Endothelial cell of hepatic sinusoid (primary cell): ENCODE measurements at regions not wholly inside any gene's neighbourhood (a gene's known extent, or its start where the extent isn't known, plus 50 kb on each side); places are given as distances from the start of the nearest gene placed in this dataset.
"Not testable (repeated sequence)": the region's sequence is repeated elsewhere in the genome, so short reads cannot be mapped to it uniquely, and the experiment has no call there.

ENCODE experiments used
- in situ Hi-C: cut with HindIII; loops from 2 replicates; pipeline ENCODE4 v1.10.0; 2017; ENCODE audit warnings: low sequenced_read_pairs

- in situ Hi-C loops: loop anchor here (25.0 kb wide), 1 partner anchor 105 kb away; no protein-coding TSS in a partner anchor
Measured at GRCh38 chr7:54342458-54342857, 199.7 kb upstream of the VSTM2A start.

GRCh38 chr7:54343511-54343910 is 198.7 kb upstream of the VSTM2A start:
- in situ Hi-C loops: loop anchor here (25.0 kb wide), 1 partner anchor 106 kb away; no protein-coding TSS in a partner anchor

GRCh38 chr7:54345746-54346145 is 196.4 kb upstream of the VSTM2A start:
- in situ Hi-C loops: loop anchor here (25.0 kb wide), 1 partner anchor 108 kb away; no protein-coding TSS in a partner anchor

GRCh38 chr7:54349229-54349628 is 192.9 kb upstream of the VSTM2A start:
- in situ Hi-C loops: loop anchor here (25.0 kb wide), 1 partner anchor 112 kb away; no protein-coding TSS in a partner anchor

- in situ Hi-C loops: no loop called here
Measured at GRCh38 chr7:54354436-54354835, 187.7 kb upstream of the VSTM2A start.

- in situ Hi-C loops: no loop called here
Measured at GRCh38 chr7:54355842-54356241, 186.3 kb upstream of the VSTM2A start.

GRCh38 chr7:54360075-54360840 is 181.9 kb upstream of the VSTM2A start:
- in situ Hi-C loops: no loop called here

GRCh38 chr7:54390565-54390964 is 151.6 kb upstream of the VSTM2A start:
- in situ Hi-C loops: no loop called here

GRCh38 chr7:54392935-54393334 is 149.2 kb upstream of the VSTM2A start:
- in situ Hi-C loops: no loop called here

GRCh38 chr7:54394834-54395233 is 147.3 kb upstream of the VSTM2A start:
- in situ Hi-C loops: no loop called here

GRCh38 chr7:54397836-54398612 is 144.2 kb upstream of the VSTM2A start:
- in situ Hi-C loops: no loop called here

GRCh38 chr7:54398863-54399262 is 143.3 kb upstream of the VSTM2A start:
- in situ Hi-C loops: no loop called here

- in situ Hi-C loops: no loop called here
Measured at GRCh38 chr7:54409917-54410316, 132.3 kb upstream of the VSTM2A start.

GRCh38 chr7:54416678-54417077 is 125.5 kb upstream of the VSTM2A start:
- in situ Hi-C loops: no loop called here

GRCh38 chr7:54419209-54419608 is 123.0 kb upstream of the VSTM2A start:
- in situ Hi-C loops: no loop called here

GRCh38 chr7:54426406-54426805 is 115.8 kb upstream of the VSTM2A start:
- in situ Hi-C loops: no loop called here

- in situ Hi-C loops: no loop called here
Measured at GRCh38 chr7:54429111-54429510, 113.1 kb upstream of the VSTM2A start.

GRCh38 chr7:54439391-54439790 is 102.8 kb upstream of the VSTM2A start:
- in situ Hi-C loops: no loop called here

GRCh38 chr7:54444046-54444686 is 98.0 kb upstream of the VSTM2A start:
- in situ Hi-C loops: not testable (repeated sequence)

GRCh38 chr7:54453168-54453567 is 89.0 kb upstream of the VSTM2A start:
- in situ Hi-C loops: not testable (repeated sequence)

GRCh38 chr7:54454700-54455099 is 87.5 kb upstream of the VSTM2A start:
- in situ Hi-C loops: not testable (repeated sequence)
